Posterior cingulate gyrus (tissue), 11 donors: ENCODE measurements at regions not wholly inside any gene's neighbourhood (a gene's known extent, or its start where the extent isn't known, plus 50 kb on each side); places are given as distances from the start of the nearest gene placed in this dataset.
"Not testable (repeated sequence)": the region's sequence is repeated elsewhere in the genome, so short reads cannot be mapped to it uniquely, and the experiment has no call there.

Experiments used
- DNase-seq, 10 donors: peaks; one replicate each; pipeline versions ENCODE4 v3.0.0 to v3.0.0-alpha.2; 2020 to 2021; ENCODE audit warnings: mixed read lengths in 3 of 10
- intact Hi-C: fragments of 100-400 bp; cut with DNase I; formaldehyde crosslinking; loops from one replicate; pipeline ENCODE4 v1.15.1; 2023

GRCh38 chr6:21707524-21708319, 114.2 kb downstream of the SOX4 start:
- DNase-seq, result no peak
- intact Hi-C loops, result no loop called here

GRCh38 chr6:21708320-21708580, 114.7 kb downstream of the SOX4 start:
- no peak for DNase-seq

GRCh38 chr6:21710216-21710615, 116.7 kb downstream of the SOX4 start:
- DNase-seq, result no peak
- intact Hi-C loops, result no loop called here

More at GRCh38 chr6:21708320-21708580, 114.7 kb downstream of the SOX4 start:
- intact Hi-C loops, result no loop called here

- DNase-seq, result no peak
- intact Hi-C loops, result no loop called here
Measured at GRCh38 chr6:21710908-21711627, 117.5 kb downstream of the SOX4 start.

GRCh38 chr6:21712213-21712612, 118.7 kb downstream of the SOX4 start:
- no peak for DNase-seq
- intact Hi-C loops, result no loop called here

GRCh38 chr6:21713481-21713880, 119.9 kb downstream of the SOX4 start:
- intact Hi-C loops, result no loop called here
- no peak for DNase-seq

- DNase-seq, result no peak
- intact Hi-C loops, result no loop called here
Measured at GRCh38 chr6:21715180-21715579, 121.6 kb downstream of the SOX4 start.

GRCh38 chr6:21722510-21722909, 129.0 kb downstream of the SOX4 start:
- no peak for DNase-seq
- intact Hi-C loops, result no loop called here

- DNase-seq, result no peak
- intact Hi-C loops, result no loop called here
Measured at GRCh38 chr6:21726676-21727075, 133.1 kb downstream of the SOX4 start.

- DNase-seq, result no peak
- intact Hi-C loops, result no loop called here
Measured at GRCh38 chr6:21728141-21728540, 134.6 kb downstream of the SOX4 start.

GRCh38 chr6:21729431-21729830, 135.9 kb downstream of the SOX4 start:
- intact Hi-C loops, result no loop called here

GRCh38 chr6:21730533-21730932, 137.0 kb downstream of the SOX4 start:
- intact Hi-C loops, result no loop called here
- no peak for DNase-seq

More at GRCh38 chr6:21729431-21729830, 135.9 kb downstream of the SOX4 start:
- no peak for DNase-seq

- no peak for DNase-seq
- intact Hi-C loops, result no loop called here
Measured at GRCh38 chr6:21731411-21732031, 138.0 kb downstream of the SOX4 start.

- intact Hi-C loops, DNase-seq: not testable (repeated sequence)
Measured at GRCh38 chr6:21732032-21732730, 138.6 kb downstream of the SOX4 start.

- intact Hi-C loops, result no loop called here
- DNase-seq, result no peak
Measured at GRCh38 chr6:21732731-21733130, 139.2 kb downstream of the SOX4 start.

GRCh38 chr6:21733311-21733710, 139.8 kb downstream of the SOX4 start:
- DNase-seq, result no peak
- intact Hi-C loops, result no loop called here

GRCh38 chr6:21734204-21734603, 140.7 kb downstream of the SOX4 start:
- intact Hi-C loops, result no loop called here

GRCh38 chr6:21738180-21739094, 144.9 kb downstream of the SOX4 start:
- intact Hi-C loops, result no loop called here
- DNase-seq, result no peak

More at GRCh38 chr6:21734204-21734603, 140.7 kb downstream of the SOX4 start:
- DNase-seq, result no peak

- intact Hi-C loops, result no loop called here
- no peak for DNase-seq
Measured at GRCh38 chr6:21739241-21739640, 145.7 kb downstream of the SOX4 start.

GRCh38 chr6:21739838-21740237, 146.3 kb downstream of the SOX4 start:
- intact Hi-C loops, result no loop called here
- no peak for DNase-seq
